B cell (primary cell): ENCODE measurements at regions not wholly inside any gene's neighbourhood (a gene's known extent, or its start where the extent isn't known, plus 50 kb on each side); places are given as distances from the start of the nearest gene placed in this dataset.

Experiments
- ATAC-seq: fragments of 200-7000 bp; cut with Tn5 transposase; one replicate; pipeline ENCODE4 v1.10.0; 2021; ENCODE audit warnings: low read depth, mild to moderate bottlenecking, moderate number of reproducible peaks, moderate library complexity
- CTCF ChIA-PET: fragments of 350-600 bp; sonication (Branson Sonifier 250); formaldehyde crosslinking; loops from one replicate; lab custom pipeline; 2021; ENCODE audit warnings: antibody characterized with exemption, inconsistent platforms; lab: Charles Lee
- POLR2A ChIA-PET: fragments of 350-600 bp; sonication (Branson Sonifier 250); formaldehyde crosslinking; loops from one replicate; lab custom pipeline; 2021; ENCODE audit warnings: antibody characterized with exemption; lab: Charles Lee
- DNase-seq: peaks from one replicate; pipeline ENCODE4 v3.0.0; 2013
- H2AFZ ChIP-seq: 2 replicates; pipeline ENCODE4 v1.6.1; 2012; ENCODE audit warnings: mild to moderate bottlenecking, low read depth, low read length; ENCODE audit not compliant: insufficient read depth, poor library complexity, severe bottlenecking
- H3K27ac ChIP-seq, 2 donors: 1 replicate in 1 of 2; 2 replicates in 1 of 2; pipeline ENCODE4 v1.5.1; 2012 to 2013; ENCODE audit warnings: low read length in 2 of 2, mild to moderate bottlenecking in 2 of 2, moderate library complexity in 1 of 2
- H3K27me3 ChIP-seq, 4 experiments: fragments of 200-600 bp in 1 of 4; sonication (generic) in 1 of 4; replicated peaks in 1 of 4; 1 replicate in 2 of 4; 2 replicates in 2 of 4; pipeline versions ENCODE4 v1.6.1 to v1.7.0; 2013 to 2016; ENCODE audit warnings: low read length in 3 of 4, mild to moderate bottlenecking in 2 of 4, mixed read lengths in 1 of 4, moderate library complexity in 1 of 4; ENCODE audit not compliant: insufficient read depth in 4 of 4, control insufficient read depth in 3 of 4; ENCODE audit errors: control extremely low read depth in 1 of 4
- H3K36me3 ChIP-seq, 2 experiments: replicated peaks in 1 of 2; 1 replicate in 1 of 2; 2 replicates in 1 of 2; pipeline versions ENCODE4 v1.6.1 to v1.7.1; 2013; ENCODE audit warnings: low read length in 1 of 2; ENCODE audit not compliant: insufficient read depth in 2 of 2, control insufficient read depth in 1 of 2; ENCODE audit errors: control extremely low read depth in 1 of 2, extremely low read depth in 1 of 2
- H3K4me1 ChIP-seq, 2 donors: fragments of 200-600 bp in 1 of 2; sonication (generic) in 1 of 2; 1 replicate in 1 of 2; 2 replicates in 1 of 2; pipeline versions ENCODE4 v1.5.1 to v1.6.1; 2013 to 2017; ENCODE audit warnings: low read length in 2 of 2; ENCODE audit not compliant: control insufficient read depth in 2 of 2, insufficient read depth in 2 of 2
- H3K4me2 ChIP-seq: replicated peaks from 2 replicates; pipeline ENCODE3; 2012; ENCODE audit warnings: mild to moderate bottlenecking, low read depth, low read length; ENCODE audit not compliant: poor library complexity, severe bottlenecking
- H3K4me3 ChIP-seq, 5 experiments: fragments of 200-600 bp in 1 of 5; sonication (generic) in 1 of 5; 1 replicate in 3 of 5; 2 replicates in 2 of 5; pipeline versions ENCODE4 v1.5.1 to v1.7.0; 2011 to 2016; ENCODE audit warnings: low read length in 4 of 5, mild to moderate bottlenecking in 4 of 5, low read depth in 2 of 5, control low read depth in 1 of 5, moderate library complexity in 1 of 5; ENCODE audit not compliant: insufficient read depth in 1 of 5; ENCODE audit errors: control extremely low read depth in 1 of 5, extremely low read depth in 1 of 5
- H3K79me2 ChIP-seq: fragments of 200-600 bp; sonication (generic); one replicate; pipeline ENCODE4 v1.6.0; 2016; ENCODE audit warnings: low read length; ENCODE audit not compliant: control insufficient read depth, insufficient read depth
- H3K9ac ChIP-seq: fragments of 200-600 bp; sonication (generic); 2 replicates; pipeline ENCODE4 v1.6.1; 2017; ENCODE audit warnings: mild to moderate bottlenecking, low read length, moderate library complexity
- H3K9me3 ChIP-seq, 3 donors: one replicate each; pipeline versions ENCODE4 v1.6.1 to v1.7.1; 2013; ENCODE audit warnings: low read length in 2 of 3; ENCODE audit not compliant: control insufficient read depth in 2 of 3, insufficient read depth in 1 of 3; ENCODE audit errors: control extremely low read depth in 1 of 3
- H4K20me1 ChIP-seq: 2 replicates; pipeline ENCODE4 v1.6.0; 2012; ENCODE audit warnings: mild to moderate bottlenecking, low read length; ENCODE audit not compliant: insufficient read depth, control insufficient read depth, poor library complexity, severe bottlenecking
- H3K27ac Mint-ChIP-seq: one replicate; pipeline ENCODE4 v1.8.0; 2021; ENCODE audit warnings: mixed read lengths
- H3K27me3 Mint-ChIP-seq: one replicate; pipeline ENCODE4 v1.8.0; 2021; ENCODE audit warnings: mixed read lengths
- H3K4me1 Mint-ChIP-seq: one replicate; pipeline ENCODE4 v1.8.0; 2021; ENCODE audit warnings: mixed read lengths
- H3K4me3 Mint-ChIP-seq: one replicate; pipeline ENCODE4 v1.8.0; 2021; ENCODE audit warnings: mixed read lengths
- H3K9me3 Mint-ChIP-seq: one replicate; pipeline ENCODE4 v1.8.0; 2022; ENCODE audit warnings: mixed read lengths; ENCODE audit not compliant: insufficient read depth
- EZH2 ChIP-seq: IDR thresholded peaks from 2 replicates; pipeline ENCODE4 v1.6.1; 2012; ENCODE audit warnings: borderline replicate concordance, low read depth, mild to moderate bottlenecking, moderate library complexity, low read length; ENCODE audit not compliant: insufficient read depth, poor library complexity, severe bottlenecking
- WGBS: methylation state at CpG from one replicate; pipeline ENCODE4 v1.1.5; 2013; ENCODE audit warnings: missing lambda C conversion rate; ENCODE audit not compliant: insufficient coverage; 5-methylcytosine and 5-hydroxymethylcytosine counted together
- intact Hi-C: fragments of 100-400 bp; cut with micrococcal nuclease; formaldehyde crosslinking; loops from one replicate; pipeline ENCODE4 v1.10.0; 2022
- TF ChIP-seq, protein P1 (sequence below): fragments of 200-600 bp; IDR thresholded peaks from one replicate; pipeline ENCODE4 v1.8.0; 2022; ENCODE audit warnings: antibody characterized with exemption, mild to moderate bottlenecking

DNA sequence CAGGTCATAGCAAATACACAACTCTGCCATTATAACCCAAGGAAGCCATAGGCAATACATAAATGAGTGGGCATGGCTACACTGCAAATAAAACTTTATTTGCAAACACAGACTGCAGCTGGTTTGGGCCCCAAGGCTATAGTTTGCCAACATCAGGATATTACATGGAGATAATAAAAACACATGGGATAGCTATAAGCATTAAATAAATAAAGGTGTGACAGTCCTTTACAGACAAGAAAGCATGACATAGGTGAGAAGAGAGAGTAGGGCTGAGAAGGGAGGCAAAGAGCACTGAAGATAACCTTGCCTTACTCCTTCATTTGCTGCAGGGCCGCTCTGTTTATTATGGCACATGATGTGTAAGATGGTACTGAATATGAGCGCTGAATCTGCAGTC lies 135.1 kb upstream of the GHITM start:
- Histone ChIP-seq H3K27ac (no peak overlapping the region), H3K9ac (no peak overlapping the region), H3K4me1 (no peaks in the 10 kb centered on the region), H3K4me2 (no peak overlapping the region), H2AFZ (no peak overlapping the region), H3K9me3 (no peaks in the 10 kb centered on the region), H3K36me3 (no peaks in the 10 kb centered on the region), H3K4me3 (no peak overlapping the region), H3K79me2 (no peaks in the 10 kb centered on the region), H4K20me1 (no peaks in the 10 kb centered on the region), H3K27me3 (peaks cover 0 to 2% (median 0%) of the 10 kb centered on the region in 4 experiments)
- Mint-ChIP-seq H3K4me1 (no peaks in the 10 kb centered on the region), H3K27me3 (peaks cover 13% of the 10 kb centered on the region), H3K9me3 (no peaks in the 10 kb centered on the region), H3K4me3 (no peak overlapping the region), H3K27ac (no peak overlapping the region)
- WGBS: no CpG with 5 or more reads among the region's 2 CpGs
- ATAC-seq (no peak), DNase-seq (no peak)
- intact Hi-C loops: no loop called here
- ChIA-PET CTCF (interaction anchor here (0.7 kb wide), 1 partner anchor 73 kb away, joined by 3 read pairs; no protein-coding TSS in a partner anchor), POLR2A (no interaction called here)
- no peak for TF ChIP-seq EZH2
- TF ChIP-seq, protein P1, sequence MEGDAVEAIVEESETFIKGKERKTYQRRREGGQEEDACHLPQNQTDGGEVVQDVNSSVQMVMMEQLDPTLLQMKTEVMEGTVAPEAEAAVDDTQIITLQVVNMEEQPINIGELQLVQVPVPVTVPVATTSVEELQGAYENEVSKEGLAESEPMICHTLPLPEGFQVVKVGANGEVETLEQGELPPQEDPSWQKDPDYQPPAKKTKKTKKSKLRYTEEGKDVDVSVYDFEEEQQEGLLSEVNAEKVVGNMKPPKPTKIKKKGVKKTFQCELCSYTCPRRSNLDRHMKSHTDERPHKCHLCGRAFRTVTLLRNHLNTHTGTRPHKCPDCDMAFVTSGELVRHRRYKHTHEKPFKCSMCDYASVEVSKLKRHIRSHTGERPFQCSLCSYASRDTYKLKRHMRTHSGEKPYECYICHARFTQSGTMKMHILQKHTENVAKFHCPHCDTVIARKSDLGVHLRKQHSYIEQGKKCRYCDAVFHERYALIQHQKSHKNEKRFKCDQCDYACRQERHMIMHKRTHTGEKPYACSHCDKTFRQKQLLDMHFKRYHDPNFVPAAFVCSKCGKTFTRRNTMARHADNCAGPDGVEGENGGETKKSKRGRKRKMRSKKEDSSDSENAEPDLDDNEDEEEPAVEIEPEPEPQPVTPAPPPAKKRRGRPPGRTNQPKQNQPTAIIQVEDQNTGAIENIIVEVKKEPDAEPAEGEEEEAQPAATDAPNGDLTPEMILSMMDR: no peak

DNA sequence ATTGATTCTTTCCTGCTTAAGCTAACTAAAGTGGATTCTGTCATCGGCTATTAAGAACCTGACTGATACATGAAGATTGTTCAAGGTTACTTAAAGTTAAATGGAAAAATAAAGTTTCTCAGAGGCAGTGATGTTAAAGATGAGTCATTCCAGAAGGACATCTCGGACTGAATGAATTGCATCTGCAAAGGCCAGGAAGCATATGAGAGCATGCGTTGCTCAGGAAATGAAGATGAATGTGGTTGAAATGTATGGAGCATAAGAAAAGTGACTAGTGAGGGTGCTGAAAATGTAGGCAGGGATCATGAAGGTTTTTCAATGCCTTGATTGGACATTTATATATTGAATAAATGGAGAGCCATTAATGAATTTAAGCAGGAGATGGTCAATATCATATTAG lies 133.9 kb upstream of the GHITM start:
- Histone ChIP-seq H3K9ac (no peak overlapping the region), H3K79me2 (no peaks in the 10 kb centered on the region), H4K20me1 (no peaks in the 10 kb centered on the region), H3K27me3 (peaks cover 0 to 3% (median 0%) of the 10 kb centered on the region in 4 experiments), H3K9me3 (no peaks in the 10 kb centered on the region), H3K4me3 (no peak overlapping the region), H3K4me1 (no peaks in the 10 kb centered on the region), H3K27ac (no peak overlapping the region), H3K36me3 (no peaks in the 10 kb centered on the region), H2AFZ (no peak overlapping the region), H3K4me2 (no peak overlapping the region)
- ATAC-seq: no peak
- no peak for DNase-seq
- Mint-ChIP-seq H3K27ac (no peak overlapping the region), H3K9me3 (no peaks in the 10 kb centered on the region), H3K4me1 (no peaks in the 10 kb centered on the region), H3K27me3 (peaks cover 19% of the 10 kb centered on the region), H3K4me3 (no peak overlapping the region)
- CTCF ChIA-PET: no interaction called here
- 66% methylated on average over 3 of the region's 3 CpGs for WGBS
- no peak for TF ChIP-seq EZH2
- TF ChIP-seq, protein P1: no peak
- POLR2A ChIA-PET: no interaction called here
- intact Hi-C loops: no loop called here
